Fibroblast of the conjunctiva (primary cell): ENCODE measurements at regions not wholly inside any gene's neighbourhood (a gene's known extent, or its start where the extent isn't known, plus 50 kb on each side); places are given as distances from the start of the nearest gene placed in this dataset.
"Not testable (repeated sequence)": the region's sequence is repeated elsewhere in the genome, so short reads cannot be mapped to it uniquely, and the experiment has no call there.

Experiments
- DNase-seq: peaks from one replicate; pipeline ENCODE4 v3.0.0-alpha.2; 2010; ENCODE audit warnings: low read depth

- no peak for DNase-seq
Observed at GRCh38 chr1:41980827-41981653, 62.3 kb upstream of the HIVEP3 start.

- no peak for DNase-seq
Observed at GRCh38 chr1:41978986-41979385, 60.3 kb upstream of the HIVEP3 start.

GRCh38 chr1:41977326-41977725 lies 58.6 kb upstream of the HIVEP3 start:
- DNase-seq: no peak

- DNase-seq: no peak
Observed at GRCh38 chr1:41976671-41977070, 57.9 kb upstream of the HIVEP3 start.

GRCh38 chr1:41975850-41976569 lies 57.3 kb upstream of the HIVEP3 start:
- no peak for DNase-seq

GRCh38 chr1:41975121-41975520 lies 56.4 kb upstream of the HIVEP3 start:
- no peak for DNase-seq

- not testable (repeated sequence) for DNase-seq
Observed at GRCh38 chr1:41968557-41968956, 49.8 kb upstream of the HIVEP3 start.
